Right renal pelvis (tissue), 4 donors: ENCODE measurements at regions not wholly inside any gene's neighbourhood (a gene's known extent, or its start where the extent isn't known, plus 50 kb on each side); places are given as distances from the start of the nearest gene placed in this dataset.
A peak's percentile ranks its signal among the peaks of the same experiment; 100 is the strongest.
"Not testable (repeated sequence)": the region's sequence is repeated elsewhere in the genome, so short reads cannot be mapped to it uniquely, and the experiment has no call there.

Source experiments
- DNase-seq, 4 donors: peaks; one replicate each; pipeline ENCODE4 v3.0.0-alpha.2; 2013; ENCODE audit warnings: low read depth in 4 of 4, low spot score in 3 of 4, missing footprints in 1 of 4

GRCh38 chr3:20375302-20375701 lies 189.3 kb upstream of the SGO1 start:
- DNase-seq = no peak

DNA sequence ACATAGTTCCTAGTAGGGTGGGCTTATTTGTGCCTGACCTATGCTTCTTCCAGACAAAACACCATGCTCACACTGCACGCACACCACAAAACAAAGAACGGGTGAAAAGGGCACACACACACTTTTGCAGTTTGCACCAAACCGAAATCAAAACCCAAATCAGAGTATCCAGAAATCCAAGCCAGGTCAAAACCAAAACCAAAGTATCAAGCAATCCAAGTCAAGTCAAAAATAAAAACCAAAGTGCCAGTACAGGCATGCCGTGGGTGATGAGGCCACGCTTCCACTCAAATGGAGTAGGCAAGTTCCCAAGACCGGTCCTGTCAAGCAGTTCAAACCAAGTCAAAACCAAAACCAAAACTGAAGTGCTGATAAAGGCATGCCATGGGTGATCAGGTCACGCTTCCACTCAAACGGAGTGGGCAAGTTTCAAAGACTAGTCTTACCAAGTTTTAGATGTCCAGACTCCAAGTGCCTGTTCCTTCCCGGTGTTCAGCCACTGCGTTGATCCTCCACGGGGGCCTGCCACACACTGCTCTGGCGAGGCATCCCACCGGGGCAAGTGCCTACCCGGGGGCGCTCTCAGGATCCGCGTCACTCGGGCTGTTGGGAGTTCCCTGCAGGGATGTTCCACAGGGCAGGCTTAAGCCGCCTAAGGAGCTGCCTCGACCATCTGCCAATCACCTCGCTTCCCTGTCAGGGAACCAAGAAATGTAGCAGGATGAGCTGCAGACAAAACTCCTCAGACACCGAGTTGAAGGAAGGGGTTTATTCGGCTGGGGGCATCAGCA lies 184.5 kb upstream of the SGO1 start:
- not testable (repeated sequence) for DNase-seq

- DNase-seq = no peak
These were observed 175.0 kb upstream of the SGO1 start for GRCh38 chr3:20361000-20361399.

DNA sequence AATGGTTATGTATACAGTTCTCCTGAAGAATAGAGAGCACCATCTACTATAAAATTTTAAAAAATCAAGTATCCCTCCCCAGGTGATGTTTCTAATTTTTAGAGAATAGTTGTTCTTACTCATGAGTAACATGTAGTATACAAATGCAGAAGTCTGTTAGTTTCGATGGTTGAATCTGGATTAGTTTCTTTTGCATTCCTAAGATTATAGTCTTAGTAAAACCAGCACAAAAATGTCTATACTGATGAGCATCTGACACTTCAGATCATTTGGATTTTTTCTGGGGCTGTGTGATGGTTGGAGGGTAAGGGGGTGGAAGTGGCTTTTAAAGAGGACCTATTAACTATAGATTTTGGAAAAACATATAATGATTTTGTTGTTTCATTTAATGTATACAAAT lies 167.3 kb upstream of the SGO1 start:
- DNase-seq = no peak

DNA sequence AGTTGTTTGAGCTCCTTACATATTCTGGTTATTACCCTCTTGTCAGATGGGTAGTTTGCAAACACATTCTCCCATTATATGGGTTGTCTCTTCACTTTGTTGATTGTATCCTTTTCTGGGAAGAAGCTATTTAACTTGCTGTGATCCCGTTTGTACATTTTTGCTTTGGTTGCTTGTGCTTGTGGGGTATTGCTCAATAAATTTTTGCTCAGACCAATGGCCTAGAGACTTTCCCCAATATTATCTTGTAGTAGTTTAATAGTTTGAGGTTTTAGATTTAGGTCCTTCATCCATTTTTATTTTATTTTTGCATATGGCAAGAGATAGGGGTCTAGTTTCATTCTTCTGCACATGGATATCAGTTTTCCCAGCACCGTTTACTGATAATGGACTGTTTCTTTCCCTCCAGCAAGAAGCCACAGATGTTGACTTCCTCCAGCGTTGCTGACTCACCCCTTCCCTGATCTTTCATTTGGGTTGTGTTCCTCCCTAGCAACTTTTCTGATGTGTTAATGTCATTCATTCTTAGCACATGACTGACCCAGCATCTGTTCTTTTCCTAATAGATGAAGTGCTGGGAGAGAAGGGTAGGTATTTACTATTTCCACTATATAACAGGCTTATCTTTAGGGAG lies 166.7 kb upstream of the SGO1 start:
- DNase-seq = no peak

GRCh38 chr3:20350449-20350848 lies 164.4 kb upstream of the SGO1 start:
- DNase-seq = no peak

- no peak for DNase-seq
These were observed 160.9 kb upstream of the SGO1 start for GRCh38 chr3:20346916-20347315.

DNA sequence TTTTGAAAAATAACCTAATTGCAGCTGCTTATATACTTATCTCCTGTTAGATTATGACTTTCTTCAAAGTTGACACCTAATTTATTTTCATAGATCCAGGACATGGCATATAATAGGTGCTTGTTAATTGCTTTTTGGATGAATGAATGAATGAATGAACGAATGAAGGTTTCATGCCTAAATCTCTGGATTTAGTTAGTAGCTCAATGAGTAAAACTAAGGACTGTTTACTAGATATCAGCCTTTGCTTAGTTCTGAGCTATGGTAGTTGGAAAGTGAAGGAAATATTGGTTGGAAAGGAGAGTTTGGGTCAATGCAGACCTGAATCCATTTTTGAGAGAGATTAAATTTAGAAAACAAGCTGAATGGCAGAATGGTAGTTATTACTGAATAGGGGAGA lies 160.4 kb upstream of the SGO1 start:
- DNase-seq = no peak

GRCh38 chr3:20344400-20344959 lies 158.5 kb upstream of the SGO1 start:
- no peak for DNase-seq

GRCh38 chr3:20343790-20344189 lies 157.8 kb upstream of the SGO1 start:
- DNase-seq = no peak

DNA sequence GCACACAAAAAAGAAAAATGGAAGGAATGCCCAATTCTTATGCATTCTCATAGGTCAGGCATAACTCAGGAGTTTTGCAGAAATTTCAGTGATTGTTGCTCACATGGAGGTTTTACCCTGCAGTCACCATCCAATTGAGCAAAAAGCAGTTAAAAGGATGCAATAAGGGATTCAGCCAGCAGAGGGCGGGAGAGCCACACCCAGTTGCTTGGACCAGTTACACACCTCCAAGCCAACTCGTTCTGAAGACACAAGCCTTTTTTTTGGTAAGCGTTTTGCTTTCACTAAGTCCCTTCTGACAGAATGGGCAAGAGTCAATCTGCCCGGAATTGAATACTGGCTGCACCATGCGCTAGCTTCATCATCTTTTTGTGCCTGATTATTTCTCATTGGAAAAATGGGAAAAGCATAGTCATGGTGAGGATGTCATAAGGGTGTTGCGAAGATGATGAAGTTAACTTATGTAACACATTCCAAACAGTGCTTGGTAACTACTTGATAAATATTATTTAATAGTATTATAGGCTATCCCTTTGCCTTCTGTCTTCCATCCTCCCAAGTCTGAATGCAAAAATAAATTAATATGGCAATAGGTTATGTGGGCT lies 154.4 kb upstream of the SGO1 start:
- peak; percentile 50 to 63 (median 54) for DNase-seq

- no peak for DNase-seq
These were observed 150.6 kb upstream of the SGO1 start for GRCh38 chr3:20336572-20336971.

DNA sequence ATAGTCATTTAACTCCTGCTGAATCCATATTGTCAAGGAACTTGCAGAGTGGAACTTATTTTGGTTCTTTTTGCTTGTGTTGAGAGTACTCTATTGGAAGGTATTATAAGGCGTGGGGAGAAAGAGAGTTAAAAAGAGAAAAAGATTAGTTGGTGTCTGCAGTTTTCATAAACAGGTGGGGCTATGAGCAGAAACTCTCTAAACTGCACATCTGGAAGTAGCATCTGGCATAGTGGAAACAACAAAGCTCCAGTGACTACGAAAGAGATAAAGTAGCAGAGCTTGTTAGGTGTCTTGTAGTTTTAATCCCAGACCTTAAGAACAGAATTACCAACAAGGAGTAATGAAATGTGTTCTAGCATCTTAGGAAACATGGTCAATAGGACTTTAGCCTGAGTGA lies 148.8 kb upstream of the SGO1 start:
- DNase-seq = no peak

DNA sequence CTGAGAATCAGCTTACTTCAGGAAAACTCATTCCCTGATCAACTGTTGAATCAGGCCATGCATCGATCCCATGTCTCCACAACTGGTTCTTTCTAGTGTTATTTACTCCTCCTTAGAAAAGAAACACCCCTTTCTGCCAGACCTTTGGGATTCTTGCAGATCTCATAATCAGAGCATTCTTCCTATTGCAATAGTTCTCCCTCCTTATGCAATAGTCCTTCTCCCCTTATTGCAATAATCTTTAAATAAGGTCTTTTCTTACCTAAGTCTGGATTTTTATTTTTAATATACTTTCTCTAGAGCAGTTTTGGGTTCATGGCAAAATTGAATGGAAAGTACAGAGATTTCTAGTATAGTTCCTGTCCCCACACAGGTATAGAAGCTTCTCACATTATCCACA lies 141.9 kb upstream of the SGO1 start:
- no peak for DNase-seq

GRCh38 chr3:20326541-20326940 lies 140.5 kb upstream of the SGO1 start:
- DNase-seq = no peak

- no peak for DNase-seq
These were observed 139.6 kb upstream of the SGO1 start for GRCh38 chr3:20325563-20325962.

DNA sequence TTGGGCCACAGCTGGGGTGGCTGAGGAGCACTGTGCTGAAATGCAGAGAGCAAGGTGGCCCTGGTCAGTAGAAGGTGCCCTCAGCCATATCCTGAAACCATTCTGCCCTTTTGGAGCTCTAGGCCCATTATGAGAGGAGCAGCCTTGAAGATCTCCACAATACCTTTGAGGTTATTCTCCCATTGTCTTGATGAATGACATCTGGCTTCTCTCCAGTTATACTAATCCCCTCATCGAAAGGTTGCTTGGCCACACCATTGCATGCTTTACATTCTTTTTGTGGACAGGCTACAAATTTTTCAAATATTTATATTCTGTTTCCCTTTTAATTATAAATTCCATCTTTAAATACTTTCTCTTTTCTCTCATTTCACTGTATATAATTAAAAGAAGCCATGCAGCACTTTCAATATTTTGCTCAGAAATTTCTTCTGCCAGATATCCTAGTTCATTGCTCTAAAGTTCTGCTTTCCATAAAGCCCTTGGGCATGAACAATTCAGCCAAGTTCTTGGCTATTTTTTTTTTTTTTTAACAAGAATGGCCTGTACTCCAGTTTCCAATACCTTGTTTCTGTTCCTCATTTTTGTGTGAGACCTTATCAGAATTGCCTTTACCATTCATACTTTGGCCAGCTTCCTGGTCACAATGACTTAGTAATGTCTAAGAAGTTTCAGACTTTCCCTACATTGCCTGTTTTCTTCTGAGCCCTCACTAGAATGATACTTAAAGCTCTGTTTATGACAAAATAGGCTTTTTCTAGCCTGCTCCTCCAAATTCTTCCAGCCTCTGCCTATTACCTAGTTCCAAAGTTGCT lies 138.9 kb upstream of the SGO1 start:
- DNase-seq = no peak

DNA sequence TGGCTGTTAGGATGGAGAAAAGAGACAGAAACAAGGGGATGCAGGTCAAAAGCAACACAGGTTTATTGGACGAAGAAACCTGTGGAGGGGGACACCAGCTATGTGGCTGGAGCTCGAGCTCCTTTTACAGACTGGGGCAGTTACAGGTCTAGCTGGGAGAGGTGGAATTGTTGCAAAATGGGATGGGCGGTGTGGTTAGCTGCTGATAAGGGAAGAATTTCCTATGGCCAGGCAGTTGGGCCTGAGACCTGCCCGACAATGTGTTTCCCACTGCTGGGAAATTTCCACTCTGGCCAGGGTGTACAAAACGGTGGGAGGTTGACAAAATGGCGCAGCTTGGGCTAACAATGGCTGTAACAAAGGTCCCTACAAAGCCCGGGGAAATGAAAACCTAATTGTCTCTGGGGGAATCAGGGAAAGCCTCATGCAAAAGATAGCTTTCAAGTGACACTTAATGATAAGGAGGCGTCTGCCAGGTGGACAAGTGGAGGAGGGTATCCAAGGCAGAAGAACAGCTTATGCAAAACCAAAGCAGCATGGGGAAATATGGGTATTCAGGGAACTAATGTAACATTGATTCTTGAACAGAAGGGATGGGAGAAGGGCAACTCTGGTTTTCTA lies 137.4 kb upstream of the SGO1 start:
- DNase-seq = no peak

DNA sequence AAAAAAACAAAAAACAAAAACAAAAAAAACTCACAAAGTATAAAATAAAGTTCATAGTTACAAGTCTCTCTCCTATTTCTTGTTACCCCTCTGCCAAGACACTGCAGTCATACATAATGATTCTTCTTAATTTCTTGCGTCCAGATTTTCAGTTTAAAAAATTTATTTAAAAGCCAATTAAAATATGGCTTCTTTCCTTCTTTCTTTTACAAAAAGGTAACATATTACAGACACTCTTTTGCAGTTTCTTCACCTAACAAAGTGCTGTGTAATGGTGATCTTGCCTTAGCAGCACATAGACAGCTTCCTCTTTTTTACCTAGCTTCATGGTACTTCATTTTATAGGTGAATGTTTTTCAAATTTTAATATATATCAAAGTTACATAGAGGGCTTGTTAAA lies 136.1 kb upstream of the SGO1 start:
- DNase-seq = no peak

DNA sequence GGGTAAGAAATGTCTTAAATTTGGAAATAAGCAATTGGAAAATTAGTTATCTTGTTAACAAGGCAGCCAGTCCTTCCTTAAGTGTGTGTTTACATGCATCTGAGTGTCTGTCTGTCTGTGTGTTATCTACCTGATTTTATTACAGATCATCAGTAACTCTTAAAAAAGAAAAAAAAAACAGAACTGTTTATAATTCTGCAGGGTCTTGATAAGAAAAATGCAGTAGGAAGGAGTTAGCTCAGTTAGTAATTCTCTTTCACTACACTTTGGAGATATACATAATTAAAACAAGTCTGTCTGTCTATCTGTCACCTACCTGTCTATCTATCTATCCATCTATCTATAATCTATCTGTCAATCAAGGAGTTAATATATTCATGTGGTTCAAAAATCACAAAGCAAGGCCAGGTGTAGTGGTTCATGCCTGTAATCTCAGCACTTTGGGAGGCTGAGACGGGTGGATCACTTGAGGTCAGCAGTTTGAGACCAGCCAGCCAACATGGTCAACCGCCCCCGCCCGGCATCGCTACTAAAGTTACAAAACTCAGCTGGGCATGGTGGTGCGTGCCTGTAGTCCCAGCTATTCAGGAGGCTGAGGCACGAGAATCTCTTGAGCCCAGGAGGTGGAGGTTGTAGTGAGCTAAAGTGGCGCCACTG lies 135.5 kb upstream of the SGO1 start:
- DNase-seq = no peak
